Psoas muscle (tissue), 7 donors: ENCODE measurements at regions not wholly inside any gene's neighbourhood (a gene's known extent, or its start where the extent isn't known, plus 50 kb on each side); places are given as distances from the start of the nearest gene placed in this dataset.

Source experiments
- ATAC-seq, 4 donors: fragments of 200-7000 bp; cut with Tn5 transposase; one replicate each; pipeline ENCODE4 v1.9.1; 2020; ENCODE audit warnings: moderate library complexity in 3 of 4, mild to moderate bottlenecking in 2 of 4
- DNase-seq, 2 donors: peaks; one replicate each; pipeline ENCODE4 v3.0.0-alpha.2; 2020
- H3K27ac ChIP-seq: fragments of 200-600 bp; one replicate; pipeline ENCODE4 v1.8.0; 2022
- H3K27me3 ChIP-seq, 3 donors: fragments of 200-600 bp in 1 of 3; one replicate each; pipeline versions ENCODE4 v1.6.1 to v1.8.0; 2013 to 2022; ENCODE audit warnings: low read length in 2 of 3, mild to moderate bottlenecking in 2 of 3, moderate library complexity in 1 of 3; ENCODE audit not compliant: insufficient read depth in 3 of 3
- H3K36me3 ChIP-seq, 2 donors: fragments of 200-600 bp in 1 of 2; one replicate each; pipeline versions ENCODE4 v1.6.1 to v1.8.0; 2013 to 2022; ENCODE audit warnings: low read depth in 1 of 2, mild to moderate bottlenecking in 1 of 2, moderate library complexity in 1 of 2; ENCODE audit not compliant: insufficient read depth in 1 of 2
- H3K4me1 ChIP-seq: fragments of 200-600 bp; one replicate; pipeline ENCODE4 v1.8.0; 2022
- H3K4me3 ChIP-seq: fragments of 200-600 bp; one replicate; pipeline ENCODE4 v1.8.0; 2022; ENCODE audit warnings: mild to moderate bottlenecking
- H3K9me3 ChIP-seq: fragments of 200-600 bp; one replicate; pipeline ENCODE4 v1.8.0; 2022
- WGBS, 3 donors: extraction: QIAGEN DNeasy Blood & Tissue Kit; methylation state at CpG; one replicate each; pipeline versions ENCODE4 v1.1.6 to v1.1.7; 2013; 5-methylcytosine and 5-hydroxymethylcytosine counted together
- intact Hi-C, 2 donors: fragments of 100-400 bp; cut with DNase I; formaldehyde crosslinking; loops; one replicate each; pipeline versions ENCODE4 v1.11.0 to v1.14.2; 2022
- TF ChIP-seq, protein P1 (sequence below): fragments of 200-600 bp; IDR thresholded peaks from one replicate; pipeline ENCODE4 v1.8.0; 2022; ENCODE audit warnings: antibody characterized with exemption
- donor health status: healthy with polysubstance abuse.
- donor health status: DM: no; HTN: no; CAD: no; lungs with moderate emphysema.
- donor health status: Bipolar disorder and iron deficiency.
- donor health status: healthy.
- donor health status: DM: yes; HTN: yes; CAD: no.
- donor health status: DM: no; HTN: no; CAD: no.
- donor health status: DM: yes; HTN: yes; CAD: no.

DNA sequence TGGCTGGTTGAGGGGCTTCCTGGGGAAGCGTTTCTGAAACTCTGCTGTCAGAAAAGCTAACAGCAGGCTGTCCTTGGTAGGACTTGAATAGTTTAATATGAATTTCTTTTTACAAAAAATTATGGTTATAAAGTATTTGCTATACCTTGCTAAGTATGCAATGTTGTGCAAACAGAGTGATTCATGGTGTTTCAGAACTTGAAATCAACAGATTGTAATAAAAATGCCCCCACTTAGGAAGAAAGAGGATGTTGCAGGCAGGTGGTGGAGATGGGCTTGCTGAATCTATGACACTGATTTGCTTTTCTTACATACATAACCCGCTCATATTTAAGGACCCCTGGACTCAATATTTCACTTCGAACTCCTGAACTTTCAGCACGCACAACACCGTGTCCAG is 211.6 kb downstream of the THBS2 start:
- DNase-seq, result no peak
- no peaks in the 10 kb centered on the region for H3K27me3 ChIP-seq
- TF ChIP-seq, protein P1, sequence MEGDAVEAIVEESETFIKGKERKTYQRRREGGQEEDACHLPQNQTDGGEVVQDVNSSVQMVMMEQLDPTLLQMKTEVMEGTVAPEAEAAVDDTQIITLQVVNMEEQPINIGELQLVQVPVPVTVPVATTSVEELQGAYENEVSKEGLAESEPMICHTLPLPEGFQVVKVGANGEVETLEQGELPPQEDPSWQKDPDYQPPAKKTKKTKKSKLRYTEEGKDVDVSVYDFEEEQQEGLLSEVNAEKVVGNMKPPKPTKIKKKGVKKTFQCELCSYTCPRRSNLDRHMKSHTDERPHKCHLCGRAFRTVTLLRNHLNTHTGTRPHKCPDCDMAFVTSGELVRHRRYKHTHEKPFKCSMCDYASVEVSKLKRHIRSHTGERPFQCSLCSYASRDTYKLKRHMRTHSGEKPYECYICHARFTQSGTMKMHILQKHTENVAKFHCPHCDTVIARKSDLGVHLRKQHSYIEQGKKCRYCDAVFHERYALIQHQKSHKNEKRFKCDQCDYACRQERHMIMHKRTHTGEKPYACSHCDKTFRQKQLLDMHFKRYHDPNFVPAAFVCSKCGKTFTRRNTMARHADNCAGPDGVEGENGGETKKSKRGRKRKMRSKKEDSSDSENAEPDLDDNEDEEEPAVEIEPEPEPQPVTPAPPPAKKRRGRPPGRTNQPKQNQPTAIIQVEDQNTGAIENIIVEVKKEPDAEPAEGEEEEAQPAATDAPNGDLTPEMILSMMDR, result no peak
- 88 to 91% (median 89%) methylated on average over 5 of the region's 5 CpGs for WGBS, 3 donors
- ATAC-seq, result no peak
- peaks cover 14% of the 10 kb centered on the region for H3K4me1 ChIP-seq
- peaks cover 9% of the 10 kb centered on the region for H3K9me3 ChIP-seq
- intact Hi-C loops, result no loop called here
- H3K27ac ChIP-seq, result no peak overlapping the region
- no peak overlapping the region for H3K4me3 ChIP-seq
- H3K36me3 ChIP-seq, result no peaks in the 10 kb centered on the region

DNA sequence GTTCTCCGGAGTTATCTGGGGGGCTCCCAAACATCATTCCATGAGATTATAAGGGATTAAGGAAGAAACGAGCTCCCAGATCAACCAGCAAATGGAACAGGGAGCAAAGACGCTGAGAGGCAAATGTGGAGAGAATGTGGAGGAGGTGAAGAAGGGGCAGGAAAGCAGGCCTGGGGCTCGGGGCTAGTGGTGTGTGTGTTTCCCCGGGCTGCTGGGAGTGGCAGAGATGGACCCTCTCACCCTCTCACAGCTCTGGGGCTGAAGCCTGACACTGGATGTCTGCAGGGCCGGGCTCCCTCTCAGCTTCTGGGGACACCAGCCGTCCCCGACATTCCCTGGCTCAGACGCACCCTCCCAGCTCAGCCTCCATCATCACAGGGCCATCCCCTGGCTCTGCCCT is 212.6 kb downstream of the THBS2 start:
- Histone ChIP-seq H3K27ac (no peak overlapping the region), H3K4me3 (no peak overlapping the region), H3K9me3 (peaks cover 9% of the 10 kb centered on the region), H3K36me3 (no peaks in the 10 kb centered on the region), H3K4me1 (peaks cover 7% of the 10 kb centered on the region), H3K27me3 (no peaks in the 10 kb centered on the region)
- DNase-seq (no peak), ATAC-seq (no peak)
- TF ChIP-seq, protein P1, result no peak
- WGBS, 3 donors, result 77 to 88% (median 86%) methylated on average over 9 of the region's 9 CpGs
- intact Hi-C loops, result no loop called here

DNA sequence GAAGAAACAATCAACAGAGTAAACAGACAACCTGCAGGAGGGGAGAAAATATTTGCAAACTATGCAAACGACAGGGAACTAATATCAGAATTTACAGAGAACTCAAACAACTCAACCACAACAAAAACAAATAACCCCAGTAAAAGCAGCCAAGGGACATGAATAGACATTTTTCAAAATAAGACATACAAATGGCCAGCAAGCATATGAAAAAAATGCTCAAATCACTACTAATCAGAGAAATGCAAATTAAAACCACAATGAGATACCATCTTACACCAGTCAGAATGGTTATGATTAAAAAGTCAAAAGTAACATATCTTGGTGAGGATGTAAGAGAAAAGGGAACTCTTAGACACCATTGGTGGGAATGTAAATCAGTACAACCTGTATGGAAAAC is 215.0 kb downstream of the THBS2 start:
- intact Hi-C loops, result no loop called here
- ATAC-seq (no peak), DNase-seq (no peak)
- no peaks in the 10 kb centered on the region for H3K36me3 ChIP-seq
- no peak overlapping the region for H3K27ac ChIP-seq
- no peaks in the 10 kb centered on the region for H3K4me1 ChIP-seq
- WGBS, 3 donors, result 70 to 83% (median 75%) methylated on average over 1 of the region's 1 CpG
- TF ChIP-seq, protein P1, result no peak
- H3K4me3 ChIP-seq, result no peak overlapping the region
- peaks cover 9% of the 10 kb centered on the region for H3K9me3 ChIP-seq
- no peaks in the 10 kb centered on the region for H3K27me3 ChIP-seq

DNA sequence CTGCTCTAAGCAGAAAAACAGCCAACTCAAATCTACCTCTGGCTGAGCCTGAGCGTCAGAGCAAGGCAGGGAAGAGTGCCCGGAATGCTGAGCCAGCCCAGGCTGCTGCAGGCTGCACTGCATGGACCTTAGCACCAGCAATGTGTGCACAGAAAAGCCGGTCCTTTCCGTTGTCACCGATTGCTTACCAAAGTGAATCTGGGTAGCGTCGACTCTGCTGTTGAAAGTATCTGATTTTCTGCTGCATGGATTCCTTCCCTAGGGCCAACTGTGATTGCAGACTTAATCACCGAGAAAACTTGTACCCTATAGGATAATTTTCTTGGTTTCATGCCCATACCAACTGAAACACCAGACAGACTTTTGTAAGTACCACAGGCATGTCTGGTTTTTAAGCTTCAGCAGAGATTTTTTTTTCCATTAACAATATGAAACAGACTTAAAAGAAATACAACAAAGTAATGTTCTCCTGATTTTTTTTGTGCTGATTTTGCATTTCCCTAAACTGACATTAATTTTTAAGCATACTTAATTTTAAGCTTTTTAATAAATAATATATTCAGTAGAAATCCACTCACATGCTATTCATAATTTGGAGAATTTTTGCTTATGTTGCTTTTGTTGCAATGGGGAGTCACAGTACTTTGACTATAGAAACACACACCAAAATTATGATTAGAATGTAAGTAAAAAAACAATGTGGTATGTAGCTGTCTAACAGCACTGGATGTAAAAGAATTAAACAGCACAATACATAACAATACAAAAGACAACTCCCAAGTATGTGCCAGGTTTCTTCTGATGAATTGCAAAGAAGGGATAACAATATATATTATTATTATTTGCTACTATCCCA is 218.0 kb downstream of the THBS2 start:
- intact Hi-C loops, result no loop called here
- Histone ChIP-seq H3K4me3 (no peak overlapping the region), H3K27ac (no peak overlapping the region), H3K36me3 (no peaks in the 10 kb centered on the region), H3K9me3 (peaks cover 9% of the 10 kb centered on the region), H3K4me1 (no peaks in the 10 kb centered on the region), H3K27me3 (no peaks in the 10 kb centered on the region)
- WGBS, 3 donors, result 27 to 35% (median 29%) methylated on average over 8 of the region's 8 CpGs
- no peak for DNase-seq
- no peak for ATAC-seq
- TF ChIP-seq, protein P1, result no peak
